HG02623 (cell line): ENCODE measurements at regions not wholly inside any gene's neighbourhood (a gene's known extent, or its start where the extent isn't known, plus 50 kb on each side); places are given as distances from the start of the nearest gene placed in this dataset.
"Not testable (repeated sequence)": the region's sequence is repeated elsewhere in the genome, so short reads cannot be mapped to it uniquely, and the experiment has no call there.

Experiments
- ATAC-seq: cut with Tn5 transposase; IDR thresholded peaks from one replicate; pipeline ENCODE4 v1.9.1; 2021; ENCODE audit warnings: moderate library complexity; ENCODE audit not compliant: unreplicated experiment

DNA sequence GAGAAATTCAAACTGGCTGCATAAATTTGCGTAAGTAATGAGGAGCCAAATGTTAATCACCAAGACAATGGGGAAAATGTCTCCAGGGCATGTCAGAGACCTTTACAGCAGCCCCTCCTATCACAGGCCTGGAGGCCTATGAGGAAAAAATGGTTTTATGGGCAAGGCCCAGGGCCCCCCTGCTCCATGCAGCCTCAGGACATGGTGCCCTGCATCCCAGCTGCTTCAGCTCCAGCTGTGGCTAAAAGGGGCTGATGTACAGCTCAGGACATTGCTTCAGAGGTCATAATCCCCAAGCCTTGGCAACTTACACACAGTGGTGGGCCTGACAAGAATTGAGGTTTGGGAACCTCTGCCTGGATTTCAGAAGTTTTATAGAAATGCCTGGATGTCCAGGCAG, 126.2 kb upstream of the TGFBR2 start:
- ATAC-seq = not testable (repeated sequence)

DNA sequence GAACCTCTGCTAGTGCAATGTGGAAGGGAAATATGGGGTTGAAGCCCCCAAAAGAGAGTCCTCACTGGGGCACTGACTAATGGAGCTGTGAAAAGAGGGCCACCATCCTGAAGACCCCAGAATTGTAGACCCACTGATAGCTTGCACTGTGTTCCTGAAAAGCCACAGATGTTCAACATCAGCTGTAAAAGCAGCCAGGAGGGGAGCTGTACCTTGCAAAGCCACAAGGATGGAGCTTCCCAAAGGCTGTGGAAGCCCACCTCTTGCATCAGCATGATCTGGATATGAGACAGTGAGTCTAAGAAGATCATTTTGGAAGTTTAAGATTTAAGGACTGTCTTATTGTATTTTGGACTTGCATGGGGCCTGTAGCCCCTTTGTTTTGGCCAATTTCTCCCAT, 125.8 kb upstream of the TGFBR2 start:
- ATAC-seq = no peak

DNA sequence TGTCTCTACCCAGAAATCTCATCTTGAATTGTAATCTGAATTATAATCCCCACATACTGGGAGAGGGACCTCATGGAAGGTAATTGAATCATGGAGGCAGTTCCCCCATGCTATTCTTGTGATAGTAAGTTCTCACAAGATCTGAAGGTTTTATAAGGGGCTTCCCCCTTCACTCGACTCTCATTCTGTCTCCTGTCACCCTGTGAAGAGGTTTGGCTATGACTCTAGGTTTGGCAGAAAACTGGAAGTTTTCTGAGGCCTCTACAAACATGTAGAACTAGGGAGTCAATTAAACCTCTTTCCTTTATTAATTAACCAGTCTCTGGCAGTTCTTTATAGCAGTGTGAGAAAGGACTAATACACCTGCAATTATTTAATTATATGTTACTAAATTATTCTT, 125.2 kb upstream of the TGFBR2 start:
- ATAC-seq = no peak

DNA sequence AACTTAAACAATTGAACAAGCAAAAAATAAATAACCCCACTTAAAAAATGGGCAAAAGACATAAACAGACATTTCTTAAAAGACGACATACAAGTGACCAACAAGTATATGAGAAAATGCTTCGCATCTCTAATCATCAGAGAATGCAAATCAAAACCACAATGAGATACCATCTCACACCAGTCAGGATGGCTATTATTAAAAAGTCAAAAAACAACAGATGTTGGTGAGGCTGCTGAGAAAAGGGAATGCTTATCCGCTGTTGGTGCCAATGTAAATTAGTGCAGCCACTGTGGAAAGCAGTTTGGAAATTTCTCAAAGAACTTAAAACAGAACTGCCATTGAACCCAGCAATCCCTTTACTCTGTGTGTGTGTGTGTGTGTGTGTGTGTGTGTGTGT, 122.2 kb upstream of the TGFBR2 start:
- not testable (repeated sequence) for ATAC-seq

DNA sequence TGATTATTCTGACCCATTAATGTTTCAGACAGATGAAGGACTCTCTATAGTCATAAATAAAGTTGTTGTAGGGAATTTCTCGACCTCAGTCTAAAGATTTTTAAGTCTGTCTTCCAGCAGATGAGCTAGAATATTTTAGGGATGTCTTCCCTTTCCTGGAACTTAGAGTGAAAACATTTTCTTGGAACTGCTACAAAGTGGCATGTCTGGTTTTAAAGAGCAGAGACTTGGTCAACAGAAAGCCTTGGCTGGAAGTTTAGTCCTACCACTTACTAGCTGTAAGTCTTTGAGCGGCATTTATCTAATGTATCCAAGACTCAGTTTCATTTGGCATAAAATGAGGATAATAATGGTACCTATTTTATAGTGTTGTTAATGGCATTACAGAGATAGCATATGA, 120.0 kb upstream of the TGFBR2 start:
- ATAC-seq = no peak

DNA sequence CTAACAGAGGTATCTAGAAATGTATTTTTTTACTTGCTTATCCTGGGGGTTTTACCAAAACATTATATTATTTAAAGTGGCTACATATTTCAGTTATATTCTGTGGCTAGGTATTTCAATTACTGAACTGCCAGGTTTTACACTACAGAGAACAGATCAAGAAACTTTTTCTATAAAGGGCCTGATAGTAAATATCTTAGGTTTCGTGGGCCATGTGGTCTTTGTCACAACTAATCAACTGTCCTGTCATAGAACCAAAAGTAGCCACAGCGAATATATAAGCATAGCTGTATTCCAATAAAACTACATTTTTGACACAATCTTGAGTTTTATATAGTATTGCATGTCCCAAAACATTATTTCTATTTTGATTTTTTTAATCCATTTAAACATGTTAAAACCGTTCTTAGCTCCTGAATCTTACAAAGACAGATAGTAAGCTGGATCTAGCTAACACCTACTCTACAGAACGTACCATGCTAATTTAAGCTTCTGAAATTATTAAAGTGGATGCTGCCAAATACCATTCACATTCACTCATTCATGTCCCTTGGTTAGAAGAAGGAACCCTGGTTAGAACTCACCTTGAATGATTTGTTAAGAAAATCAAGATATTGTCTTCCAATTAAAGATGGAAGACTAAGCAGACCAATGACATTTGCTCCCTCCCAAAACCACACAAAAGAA, 118.2 kb upstream of the TGFBR2 start:
- ATAC-seq = no peak

DNA sequence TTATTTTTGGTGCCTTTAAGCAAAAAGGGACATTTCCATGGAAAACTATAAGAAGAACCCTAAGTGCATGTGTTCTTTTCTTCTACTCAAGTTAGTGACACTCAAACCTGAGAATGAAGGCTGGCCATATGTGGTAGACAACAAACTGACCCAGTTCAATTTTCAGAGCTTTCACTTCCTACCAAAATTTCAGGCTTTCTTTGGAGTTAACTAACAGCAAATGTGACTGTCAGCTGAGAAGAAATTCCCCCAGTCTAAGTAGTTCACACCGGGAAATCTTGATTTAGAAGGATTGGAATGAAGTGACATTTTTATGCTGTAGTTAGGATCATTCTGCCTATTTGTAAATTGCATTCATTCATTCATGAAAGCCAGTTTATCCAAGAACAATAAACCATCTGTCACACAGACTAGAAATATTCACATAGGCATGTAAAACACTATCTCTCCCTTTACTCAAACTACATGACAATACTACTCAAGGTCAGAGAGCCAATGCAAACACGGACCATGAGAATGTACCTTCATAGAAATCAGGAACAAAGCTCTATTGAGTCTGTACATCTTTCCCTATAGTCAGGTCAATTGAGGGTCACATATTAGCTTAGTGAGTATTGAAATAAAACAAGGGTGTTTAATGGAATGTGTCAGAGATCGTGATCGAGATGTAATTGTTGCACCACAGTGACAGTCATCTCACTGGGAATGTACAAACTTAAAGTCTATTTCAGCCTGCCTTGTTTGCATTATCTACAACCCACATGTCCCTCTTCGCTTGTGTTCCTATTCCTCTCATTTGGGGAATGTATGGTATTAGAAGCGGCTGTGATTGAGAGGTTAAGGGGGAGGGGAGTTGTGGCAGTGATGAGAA, 113.8 kb upstream of the TGFBR2 start:
- ATAC-seq = no peak

DNA sequence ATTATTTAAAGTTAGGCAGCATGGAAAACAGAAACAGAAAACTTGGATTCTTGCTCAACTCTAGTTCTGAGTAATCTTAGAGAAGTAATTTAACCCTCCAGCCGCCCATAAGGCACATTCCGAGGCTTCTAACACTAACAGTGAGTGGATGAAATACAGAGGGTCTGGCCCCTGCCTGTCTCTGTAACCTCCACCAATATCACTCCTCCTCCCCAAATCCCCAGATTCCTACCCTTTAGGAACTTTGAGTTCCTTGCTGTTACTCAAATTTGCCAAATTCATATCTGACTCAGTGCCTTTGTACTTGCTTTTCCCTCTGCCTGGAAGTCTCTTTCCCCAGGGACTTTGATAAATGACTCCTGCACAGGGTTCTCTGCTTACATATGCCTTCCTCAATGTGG, 112.5 kb upstream of the TGFBR2 start:
- no peak for ATAC-seq

DNA sequence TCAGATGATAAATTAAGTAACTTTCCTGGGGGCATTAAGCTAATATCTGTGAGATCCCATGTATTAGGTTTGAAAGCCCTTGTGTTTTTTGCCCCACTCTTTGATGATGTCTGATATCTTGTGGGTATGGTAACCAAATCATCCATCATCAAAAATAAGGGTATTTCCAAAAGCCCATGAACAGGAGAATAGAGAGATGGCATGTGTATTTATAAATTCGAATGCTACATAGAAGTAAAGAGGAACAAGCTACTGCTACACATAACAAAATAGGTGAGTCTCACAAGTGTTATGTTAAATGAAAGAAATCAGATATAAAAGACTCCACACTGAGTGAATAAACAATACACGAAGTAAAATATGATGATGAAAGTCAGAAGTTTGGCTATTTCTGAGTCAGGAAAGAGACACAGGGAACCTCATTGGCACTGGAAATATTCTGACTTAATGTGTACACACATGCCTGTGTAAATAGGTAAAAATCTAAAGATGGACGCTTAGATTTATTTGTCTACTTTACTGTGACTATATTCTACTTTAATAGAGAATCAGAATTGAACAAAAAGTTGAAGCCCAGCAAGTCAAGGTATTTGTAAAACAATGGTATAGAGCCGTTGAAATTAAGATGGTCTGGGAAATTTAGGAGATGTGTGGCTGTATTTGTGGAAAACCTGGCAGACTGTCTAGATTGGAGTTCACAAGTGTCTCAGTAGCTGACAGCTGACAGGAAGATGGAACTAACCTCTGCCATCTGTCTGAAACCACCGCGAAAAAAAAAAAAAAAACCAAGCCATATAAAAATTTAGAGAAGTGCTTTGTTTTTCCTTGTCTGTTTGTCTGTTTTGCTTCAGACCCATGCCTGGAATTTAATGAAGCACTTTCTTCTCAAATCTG, 111.0 kb upstream of the TGFBR2 start:
- ATAC-seq = no peak

DNA sequence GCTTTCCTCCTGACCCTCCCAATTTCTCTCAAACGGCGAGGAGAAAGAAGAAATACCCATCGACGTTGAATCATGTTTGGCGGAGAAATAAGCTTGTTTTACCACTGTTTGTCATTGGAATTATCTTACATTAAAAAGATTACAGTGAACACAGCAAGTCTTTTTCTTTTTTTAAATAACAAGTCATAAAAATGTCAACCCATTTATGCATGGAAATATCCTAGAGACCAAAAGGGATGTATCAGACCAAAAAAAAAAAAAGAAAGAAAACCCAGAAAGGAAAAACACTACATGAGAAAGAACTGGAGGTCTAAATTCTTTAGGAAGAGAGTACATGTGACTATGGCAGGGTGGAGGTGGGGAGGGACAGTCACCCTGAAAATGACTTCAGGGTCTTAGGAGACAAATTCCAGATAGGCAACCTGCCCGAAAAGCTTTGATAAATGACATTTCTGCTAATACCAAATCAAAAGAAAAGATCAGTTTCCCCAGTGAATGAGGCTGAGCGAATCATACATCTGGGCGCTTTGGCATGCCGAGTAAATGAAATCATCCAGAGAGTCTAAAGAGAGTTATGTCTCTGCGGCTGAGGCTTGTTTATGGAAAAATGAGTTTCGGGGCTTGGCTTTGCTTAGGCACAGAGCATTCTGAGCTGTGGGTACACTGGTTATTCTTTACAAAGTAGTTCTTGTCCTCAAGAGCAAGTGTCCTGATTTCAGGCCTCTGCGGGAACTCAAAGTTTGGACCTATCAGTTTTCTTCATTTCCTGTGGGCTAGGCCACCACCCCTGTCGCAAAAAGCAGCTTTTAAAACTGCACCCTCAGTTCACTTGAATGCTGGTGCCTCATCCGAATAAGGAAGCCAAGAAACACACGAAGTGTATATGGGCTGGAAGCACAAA, 110.1 kb upstream of the TGFBR2 start:
- no peak for ATAC-seq

DNA sequence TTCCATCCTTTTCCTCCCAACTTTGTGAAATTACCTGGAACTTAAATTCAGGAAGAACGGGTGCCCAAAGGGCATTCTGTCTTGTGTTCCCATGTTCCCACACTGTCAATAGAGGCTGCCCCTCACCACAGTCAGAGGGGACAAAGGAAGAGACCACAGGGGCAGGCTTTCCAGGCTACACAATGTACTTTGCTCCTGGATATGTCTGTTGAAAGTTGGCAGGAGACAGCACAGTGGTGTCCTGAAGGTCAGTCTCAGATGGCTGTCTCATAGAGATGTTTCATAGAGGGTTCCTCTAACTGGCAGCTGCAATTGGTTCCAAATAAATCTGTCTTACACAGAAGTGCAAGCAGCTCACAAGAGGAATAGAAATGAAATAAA, 107.8 kb upstream of the TGFBR2 start:
- ATAC-seq = no peak

DNA sequence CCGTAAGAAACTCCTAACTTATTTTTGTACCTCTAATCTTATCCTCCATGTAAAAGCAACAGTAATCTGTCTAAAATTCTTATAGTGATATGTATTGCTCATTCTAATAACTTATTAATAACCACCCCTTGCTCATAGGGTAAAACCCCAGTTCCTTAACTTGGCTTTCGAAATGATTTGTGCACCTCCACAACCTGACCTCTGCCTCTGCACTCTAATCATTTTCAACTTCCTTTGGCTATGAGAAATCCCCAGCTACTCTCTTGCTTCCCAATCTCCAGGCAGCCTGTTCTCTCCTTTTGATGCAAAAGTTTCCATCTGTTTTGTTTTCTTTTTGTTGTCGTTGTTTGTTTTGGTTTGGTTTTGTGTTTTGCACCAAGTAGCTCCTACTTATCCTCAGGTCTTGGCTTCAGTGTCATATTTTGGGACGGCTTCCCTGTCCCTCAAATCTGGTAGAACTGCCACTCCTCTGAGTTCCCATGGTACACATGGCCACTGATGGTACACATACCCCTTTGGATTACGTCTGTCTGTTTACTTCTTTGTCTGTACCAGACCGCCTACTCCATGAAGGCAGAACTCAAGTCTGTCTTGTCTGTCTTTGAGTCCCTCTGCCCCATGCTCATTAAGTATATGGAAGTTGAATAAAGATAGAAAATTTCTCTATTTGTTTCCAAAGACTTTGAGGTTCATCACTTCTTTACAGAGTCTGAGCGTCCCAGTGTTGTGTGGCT, 105.6 kb upstream of the TGFBR2 start:
- peak; percentile 88 for ATAC-seq

DNA sequence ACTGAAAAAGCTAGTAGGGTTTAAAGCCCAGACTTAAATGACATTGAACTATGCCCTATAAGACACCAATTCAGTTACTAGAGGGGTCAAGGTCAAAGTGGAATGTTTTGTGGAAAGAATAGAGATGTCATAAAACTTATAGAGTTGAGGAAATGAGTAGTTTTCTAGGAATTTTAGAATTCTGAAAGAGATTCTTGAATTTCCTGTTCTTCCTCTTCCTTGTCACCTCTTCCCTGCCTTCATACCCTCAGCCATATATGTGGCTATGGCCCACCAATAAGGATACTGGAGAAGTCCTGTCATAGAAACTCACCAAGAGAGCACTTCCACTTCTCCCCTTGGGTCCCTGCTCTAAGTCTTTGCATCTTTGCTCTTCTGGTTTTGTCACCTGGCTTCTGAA, 104.9 kb upstream of the TGFBR2 start:
- no peak for ATAC-seq

DNA sequence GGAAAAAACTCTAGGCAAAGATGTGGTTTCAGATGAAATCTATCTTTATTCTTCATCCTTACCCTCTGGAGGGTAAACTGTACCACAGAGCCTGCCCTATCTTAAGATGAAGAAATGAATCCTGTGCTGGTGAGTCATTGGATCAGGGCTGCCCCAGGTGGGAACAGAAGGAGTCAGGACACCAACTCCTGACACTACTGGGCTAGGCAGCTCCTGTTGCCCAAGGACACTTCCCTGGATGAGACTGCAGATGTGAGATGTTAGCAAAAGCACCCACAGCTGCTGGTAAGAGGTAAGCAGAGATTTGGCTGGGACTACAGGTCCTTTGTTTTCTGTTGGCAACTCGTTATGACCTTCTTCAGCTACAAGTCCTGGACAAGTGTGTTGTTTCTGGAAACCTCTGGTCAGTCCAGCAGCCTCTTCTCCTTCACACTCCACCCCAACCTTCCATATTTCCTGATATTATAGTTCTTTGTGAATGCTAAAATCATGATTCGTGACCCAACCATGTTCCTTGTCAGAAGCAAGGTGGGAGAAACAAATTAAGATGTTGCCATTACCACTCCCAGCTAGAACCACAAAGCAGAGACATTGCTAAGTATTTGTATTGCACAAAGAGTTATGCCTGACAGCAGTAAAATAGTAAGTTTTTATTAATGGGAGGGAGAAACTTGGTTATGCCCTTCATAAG, 104.2 kb upstream of the TGFBR2 start:
- no peak for ATAC-seq

DNA sequence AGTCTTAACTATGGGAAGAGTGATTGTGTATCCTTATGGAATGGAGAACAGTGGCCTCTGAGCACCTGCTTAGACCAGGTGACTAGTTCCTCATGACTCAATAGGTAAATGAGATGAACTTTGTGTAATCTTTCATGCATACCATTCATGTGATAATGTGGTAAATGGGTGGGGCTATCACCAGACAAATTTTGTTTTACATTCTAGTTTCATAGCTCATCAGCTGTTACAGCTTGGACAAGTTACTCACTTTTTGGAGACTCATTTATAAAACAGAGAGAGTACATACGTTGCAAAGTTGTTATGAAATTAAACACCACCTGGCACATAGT, 103.7 kb upstream of the TGFBR2 start:
- ATAC-seq = no peak

DNA sequence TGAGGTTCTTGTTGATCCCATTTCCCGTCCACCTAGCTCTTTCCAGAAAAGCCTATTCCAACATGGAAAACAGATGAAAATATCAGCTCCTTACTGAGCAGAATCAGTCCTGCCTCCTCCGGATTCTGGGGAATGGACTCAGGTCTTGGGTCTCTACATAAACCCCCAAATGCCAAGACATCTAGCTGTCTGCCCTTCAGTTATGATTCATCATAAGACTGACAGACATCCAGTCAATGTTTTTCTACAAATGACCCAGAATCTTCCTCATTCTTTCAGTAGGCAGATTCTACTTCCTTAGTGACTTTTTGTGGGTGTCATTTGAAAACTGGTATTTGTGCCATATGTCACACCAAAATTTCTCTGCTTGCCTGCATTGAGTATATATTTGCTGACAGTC, 103.0 kb upstream of the TGFBR2 start:
- ATAC-seq = no peak

DNA sequence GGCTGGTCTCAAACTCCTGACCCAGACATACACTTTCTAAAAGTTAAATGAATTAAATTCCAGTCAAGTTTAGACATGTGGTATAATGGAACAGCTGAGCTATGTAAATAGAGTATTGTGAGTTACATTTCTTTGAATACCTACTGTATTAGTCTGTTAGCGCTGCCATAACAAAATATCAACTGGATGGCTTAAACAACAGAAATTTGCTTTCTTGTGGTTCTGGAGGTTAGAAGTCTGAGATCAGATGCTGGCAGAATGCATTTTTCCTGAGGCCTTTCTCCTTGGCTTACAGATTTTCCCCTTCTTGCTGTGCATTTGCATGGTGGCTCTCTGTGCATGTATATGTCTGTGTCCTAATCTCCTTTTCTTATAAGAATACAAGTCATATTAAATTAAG, 101.5 kb upstream of the TGFBR2 start:
- no peak for ATAC-seq

DNA sequence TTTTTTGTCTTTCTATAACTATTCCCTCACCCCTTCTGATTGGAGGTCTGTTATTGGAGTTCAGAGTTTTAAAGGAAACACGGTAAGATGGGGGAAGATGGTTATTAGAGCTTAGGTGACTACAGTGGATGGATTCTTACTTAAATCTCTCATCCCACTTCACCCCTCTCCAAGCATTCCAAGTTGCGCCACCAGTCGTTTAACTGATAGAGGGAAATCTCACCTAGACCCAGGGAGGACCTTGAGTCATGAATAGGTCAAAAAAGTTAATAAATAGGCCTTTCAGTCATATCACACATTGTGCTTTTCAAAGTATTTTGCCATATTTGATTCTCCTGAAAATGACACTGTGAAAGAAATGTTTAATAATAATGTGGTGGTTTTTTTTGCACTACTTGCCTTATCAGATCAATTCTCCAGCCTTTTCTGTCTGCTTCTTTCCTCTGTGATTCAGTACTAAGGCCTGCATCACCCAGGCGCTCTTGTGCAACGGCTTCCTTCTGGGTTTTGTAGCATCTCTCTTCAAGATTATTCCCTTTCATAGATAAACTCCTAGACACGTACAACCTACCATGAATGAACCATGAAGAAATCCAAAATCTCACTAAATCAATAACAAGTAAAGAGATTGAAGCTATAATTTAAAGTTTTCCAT, 100.4 kb upstream of the TGFBR2 start:
- no peak for ATAC-seq

DNA sequence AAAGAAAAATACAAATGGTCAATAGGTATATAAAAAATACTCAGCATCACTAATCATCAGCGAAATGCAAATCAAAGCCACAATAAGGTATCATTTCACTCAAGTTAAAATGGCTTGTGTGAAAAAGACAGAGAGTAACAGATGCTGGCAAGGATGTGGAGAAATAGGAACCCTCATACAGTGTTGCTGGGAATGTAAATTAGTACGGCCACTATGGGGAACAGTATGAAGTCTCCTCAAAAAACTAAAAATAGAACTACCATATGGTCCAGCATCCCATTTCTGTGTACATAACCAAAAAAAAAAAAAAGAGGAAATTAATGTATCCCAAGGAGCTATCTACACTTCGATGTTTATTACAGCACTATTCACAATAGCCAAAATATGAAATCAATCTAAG, 98.1 kb upstream of the TGFBR2 start:
- no peak for ATAC-seq
